ENCODE measurements at regions not wholly inside any gene's neighbourhood (a gene's known extent, or its start where the extent isn't known, plus 50 kb on each side); places are given as distances from the start of the nearest gene placed in this dataset.

DNA sequence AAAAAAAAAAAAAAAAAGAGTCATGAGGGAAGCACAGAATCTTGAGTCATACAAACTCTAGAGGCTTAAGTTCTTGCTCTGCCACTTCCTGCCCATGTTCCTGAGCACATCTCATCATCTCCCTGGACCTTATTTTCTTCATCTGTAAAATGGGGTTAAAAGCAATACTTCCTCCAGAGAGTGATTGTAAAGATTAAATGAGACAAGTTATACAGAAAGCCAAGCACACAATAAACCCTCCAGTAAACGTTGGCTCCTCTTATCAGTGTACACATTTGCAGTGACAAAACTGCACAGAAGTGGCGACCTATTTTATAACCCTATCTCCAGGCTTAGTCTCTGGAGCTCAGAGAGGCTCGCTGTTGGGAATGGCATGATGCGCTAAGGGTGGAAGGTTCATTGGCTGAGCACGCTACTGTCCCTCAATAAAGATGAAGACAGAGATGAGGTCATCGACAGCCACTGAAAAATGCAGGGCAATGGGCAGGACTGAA lies 82.1 kb downstream of the RRAGC start:
- Histone ChIP-seq H3K79me1 (ENCODE audit: insufficient read depth, low read depth, low read length, poor library complexity, severe bottlenecking) (no peaks in the 10 kb centered on the region), H3K23me2 (ENCODE audit: insufficient read length, low read depth, low read length, poor library complexity, severe bottlenecking) (no peaks in the 10 kb centered on the region), H3K9ac (ENCODE audit: extremely low read depth, insufficient read length, low read length) (no peak overlapping the region), H3K4me2 (ENCODE audit: insufficient read depth, insufficient read length, low read length) (no peak overlapping the region), H3K9me3 (ENCODE audit: control insufficient read depth, low read depth, low read length) (no peaks in the 10 kb centered on the region), H4K5ac (ENCODE audit: insufficient read length, low read depth, low read length) (no peak overlapping the region), H3K79me2 (ENCODE audit: insufficient read depth, low read length) (no peaks in the 10 kb centered on the region), H2BK20ac (ENCODE audit: low read depth, low read length, poor library complexity, severe bottlenecking) (no peak overlapping the region), H3K14ac (ENCODE audit: insufficient read depth, low read length) (no peak overlapping the region), H2BK120ac (ENCODE audit: low read depth, low read length, poor library complexity, severe bottlenecking) (no peak overlapping the region), H2BK15ac (ENCODE audit: low read depth, low read length) (no peak overlapping the region), H3K27me3 (ENCODE audit: insufficient read depth, low read length) (no peaks in the 10 kb centered on the region), H3K56ac (ENCODE audit: insufficient read length, low read depth, low read length) (no peak overlapping the region), H3T11ph (ENCODE audit: low read length) (no peak overlapping the region), H3K4ac (ENCODE audit: low read depth, low read length) (no peak overlapping the region), H3K23ac (ENCODE audit: insufficient read length, low read depth, low read length) (no peak overlapping the region), H4K8ac (replicated peaks; ENCODE audit: insufficient read length, low read depth, low read length) (no peak overlapping the region), H2AK5ac (ENCODE audit: insufficient read length, low read length) (no peak overlapping the region), H2BK5ac (ENCODE audit: insufficient read length, low read length) (no peak overlapping the region), H4K20me1 (ENCODE audit: control insufficient read depth, insufficient read depth, insufficient read length) (no peaks in the 10 kb centered on the region), H3K27ac (ENCODE audit: insufficient read length, low read depth, low read length) (no peak overlapping the region), H3K4me1 (ENCODE audit: insufficient read depth, low read length) (no peaks in the 10 kb centered on the region; the same call in 1 of the 2 replicates), H4K91ac (ENCODE audit: insufficient read length, low read depth, low read length) (no peak overlapping the region), H3K18ac (ENCODE audit: insufficient read length, low read depth, low read length) (no peak overlapping the region), H2BK12ac (ENCODE audit: insufficient read length, low read depth, low read length) (no peak overlapping the region), H2AFZ (ENCODE audit: low read length) (no peak overlapping the region)
- no peak for DNase-seq
- no peak for TF ChIP-seq CTCF (conservative IDR thresholded peaks at IDR 0.05)
- Mint-ChIP-seq H3K4me3 (no peak overlapping the region), H3K36me3 (ENCODE audit: insufficient read depth in 1 of 3, low read depth in 3 of 3) (no peaks in the 10 kb centered on the region; a peak in 1 of 7 replicates), H3K9me3 (no peaks in the 10 kb centered on the region), H3K27me3 (ENCODE audit: low read depth) (peaks cover 9% of the 10 kb centered on the region), H3K4me1 (peaks cover 8 to 21% of the 10 kb centered on the region in 2 experiments), H3K27ac (no peak overlapping the region)
- no CpG with 5 or more reads among the region's 6 CpGs for WGBS (ENCODE audit: extremely low coverage, insufficient read length, low lambda C conversion rate)

All from H9 (cell line).